Sigmoid colon (tissue), 6 donors: ENCODE measurements at regions not wholly inside any gene's neighbourhood (a gene's known extent, or its start where the extent isn't known, plus 50 kb on each side); places are given as distances from the start of the nearest gene placed in this dataset.
A peak's percentile ranks its signal among the peaks of the same experiment; 100 is the strongest.

Experiments
- DNase-seq: peaks from one replicate; pipeline ENCODE4 v3.0.0-alpha.2; 2019
- H3K27ac ChIP-seq, 4 donors: fragments of 200-600 bp; sonication (generic); one replicate each; pipeline ENCODE4 v1.5.1; 2016 to 2019; ENCODE audit warnings: mild to moderate bottlenecking in 1 of 4
- H3K27me3 ChIP-seq, 3 donors: fragments of 200-600 bp; sonication (generic); one replicate each; pipeline ENCODE4 v1.5.1; 2019; ENCODE audit warnings: mild to moderate bottlenecking in 1 of 3
- H3K36me3 ChIP-seq, 4 donors: fragments of 200-600 bp; sonication (generic); one replicate each; pipeline ENCODE4 v1.5.1; 2016 to 2019
- H3K4me1 ChIP-seq, 4 donors: fragments of 200-600 bp; sonication (generic); one replicate each; pipeline ENCODE4 v1.5.1; 2017 to 2019
- H3K4me3 ChIP-seq, 4 donors: fragments of 200-600 bp; sonication (generic); one replicate each; pipeline ENCODE4 v1.5.1; 2017 to 2019; ENCODE audit warnings: mild to moderate bottlenecking in 2 of 4, moderate library complexity in 1 of 4
- H3K9me3 ChIP-seq, 4 donors: fragments of 200-600 bp in 3 of 4; sonication (generic) in 3 of 4; one replicate each; pipeline versions ENCODE4 v1.5.1 to v1.6.1; 2013 to 2019
- CTCF ChIP-seq, 4 experiments: fragments of 450-650 bp in 3 of 4; fragments of 200-600 bp in 1 of 4; IDR thresholded peaks; one replicate each; pipeline ENCODE4 v1.5.1; 2016 to 2019; ENCODE audit warnings: antibody characterized with exemption in 4 of 4, mild to moderate bottlenecking in 3 of 4, moderate library complexity in 2 of 4
- EP300 ChIP-seq, 4 donors: sonication (generic); formaldehyde crosslinking; IDR thresholded peaks; one replicate each; pipeline ENCODE4 v1.6.1; 2017; ENCODE audit warnings: antibody characterized with exemption in 4 of 4
- POLR2A ChIP-seq, 2 donors: fragments of 450-650 bp; IDR thresholded peaks; one replicate each; pipeline ENCODE4 v1.6.1; 2016; ENCODE audit warnings: antibody characterized with exemption in 2 of 2, mild to moderate bottlenecking in 2 of 2, moderate library complexity in 2 of 2
- POLR2AphosphoS5 ChIP-seq, 4 donors: sonication (generic); formaldehyde crosslinking; IDR thresholded peaks; one replicate each; pipeline ENCODE4 v1.6.1; 2017; ENCODE audit warnings: antibody characterized with exemption in 4 of 4
- WGBS, 2 donors: extraction: QIAGEN DNeasy Blood & Tissue Kit; methylation state at CpG; one replicate each; pipeline ENCODE4 v1.1.7; 2013; 5-methylcytosine and 5-hydroxymethylcytosine counted together
- intact Hi-C: fragments of 100-400 bp; cut with DNase I; formaldehyde crosslinking; loops from one replicate; pipeline ENCODE4 v1.15.1; 2023
- donor health status: healthy with polysubstance abuse.
- donor health status: healthy.

- Histone ChIP-seq H3K9me3 (peaks cover 0 to 3% (median 0%) of the 10 kb centered on the region in 4 donors), H3K27ac (no peak overlapping the region), H3K36me3 (no peaks in the 10 kb centered on the region), H3K27me3 (no peaks in the 10 kb centered on the region), H3K4me3 (no peak overlapping the region), H3K4me1 (peaks cover 0 to 12% (median 8%) of the 10 kb centered on the region in 4 donors)
- no peak for DNase-seq
- WGBS, 2 donors: 82 to 87% methylated on average over 5 of the region's 5 CpGs
- no peak for TF ChIP-seq CTCF (IDR thresholded peaks at IDR 0.05)
- TF ChIP-seq POLR2A (IDR thresholded peaks at IDR 0.05): no peak
- TF ChIP-seq POLR2AphosphoS5 (IDR thresholded peaks at IDR 0.05): no peak
- no peak for TF ChIP-seq EP300 (IDR thresholded peaks at IDR 0.05)
- intact Hi-C loops: no loop called here
Measured at GRCh38 chr1:56258371-56258770, 321.0 kb downstream of the PLPP3 start.

GRCh38 chr1:56257726-56258125 is 321.6 kb downstream of the PLPP3 start:
- Histone ChIP-seq H3K27ac (no peak overlapping the region), H3K36me3 (no peaks in the 10 kb centered on the region), H3K4me1 (peaks cover 0 to 12% (median 8%) of the 10 kb centered on the region in 4 donors), H3K9me3 (peaks cover 0 to 3% (median 0%) of the 10 kb centered on the region in 4 donors), H3K27me3 (no peaks in the 10 kb centered on the region), H3K4me3 (no peak overlapping the region)
- intact Hi-C loops: no loop called here
- 92% methylated on average over 5 of the region's 5 CpGs for WGBS, 2 donors
- no peak for TF ChIP-seq EP300 (IDR thresholded peaks at IDR 0.05)
- TF ChIP-seq CTCF (IDR thresholded peaks at IDR 0.05): no peak
- no peak for TF ChIP-seq POLR2A (IDR thresholded peaks at IDR 0.05)
- TF ChIP-seq POLR2AphosphoS5 (IDR thresholded peaks at IDR 0.05): no peak
- DNase-seq: no peak

GRCh38 chr1:56256153-56257000 is 323.0 kb downstream of the PLPP3 start:
- Histone ChIP-seq H3K27me3 (no peaks in the 10 kb centered on the region), H3K36me3 (no peaks in the 10 kb centered on the region), H3K9me3 (peaks cover 0 to 3% (median 0%) of the 10 kb centered on the region in 4 donors), H3K27ac (peak overlapping the region; percentile 37 to 42 (median 38)), H3K4me1 (peaks cover 0 to 12% (median 8%) of the 10 kb centered on the region in 4 donors), H3K4me3 (no peak overlapping the region)
- intact Hi-C loops: no loop called here
- DNase-seq: no peak
- TF ChIP-seq POLR2AphosphoS5 (IDR thresholded peaks at IDR 0.05) (no peak), POLR2A (IDR thresholded peaks at IDR 0.05) (no peak), CTCF (IDR thresholded peaks at IDR 0.05) (no peak), EP300 (IDR thresholded peaks at IDR 0.05) (no peak)
- WGBS, 2 donors: 78 to 81% methylated on average over 4 of the region's 4 CpGs

- intact Hi-C loops: no loop called here
- TF ChIP-seq EP300 (IDR thresholded peaks at IDR 0.05) (peak in 1 of 4 donors; percentile 32), POLR2AphosphoS5 (IDR thresholded peaks at IDR 0.05) (peak; percentile 76 to 82 (median 78)), POLR2A (IDR thresholded peaks at IDR 0.05) (no peak)
Measured at GRCh38 chr1:56255516-56256152, 323.7 kb downstream of the PLPP3 start.

GRCh38 chr1:56254130-56254529 is 325.2 kb downstream of the PLPP3 start:
- DNase-seq: no peak
- H3K9me3 ChIP-seq: no peaks in the 10 kb centered on the region
- WGBS, 2 donors: 87 to 91% methylated on average over 2 of the region's 2 CpGs
- H3K4me3 ChIP-seq: no peak overlapping the region
- no peaks in the 10 kb centered on the region for H3K36me3 ChIP-seq
- TF ChIP-seq EP300 (IDR thresholded peaks at IDR 0.05): no peak
- no peak for TF ChIP-seq POLR2AphosphoS5 (IDR thresholded peaks at IDR 0.05)
- no peak for TF ChIP-seq CTCF (IDR thresholded peaks at IDR 0.05)
- no peak for TF ChIP-seq POLR2A (IDR thresholded peaks at IDR 0.05)
- H3K4me1 ChIP-seq: peaks cover 0 to 12% (median 10%) of the 10 kb centered on the region in 4 donors
- no peak overlapping the region for H3K27ac ChIP-seq
- intact Hi-C loops: no loop called here
- no peaks in the 10 kb centered on the region for H3K27me3 ChIP-seq

More at GRCh38 chr1:56255516-56256152, 323.7 kb downstream of the PLPP3 start:
- H3K36me3 ChIP-seq: no peaks in the 10 kb centered on the region
- no peak overlapping the region for H3K4me3 ChIP-seq
- H3K27me3 ChIP-seq: no peaks in the 10 kb centered on the region
- H3K4me1 ChIP-seq: peaks cover 0 to 12% (median 10%) of the 10 kb centered on the region in 4 donors
- peak; percentile 95 for DNase-seq
- peaks cover 0 to 3% (median 0%) of the 10 kb centered on the region in 4 donors for H3K9me3 ChIP-seq
- 78 to 80% methylated on average over 5 of the region's 5 CpGs for WGBS, 2 donors
- H3K27ac ChIP-seq: peak overlapping the region; percentile 12 to 53 (median 38)
